ENCODE measurements at regions not wholly inside any gene's neighbourhood (a gene's known extent, or its start where the extent isn't known, plus 50 kb on each side); places are given as distances from the start of the nearest gene placed in this dataset.

- no peak for TF ChIP-seq CTCF (conservative IDR thresholded peaks at IDR 0.05; ENCODE audit: low read depth in 2 of 2)
- TF ChIP-seq REST (IDR thresholded peaks at IDR 0.05; ENCODE audit: unreplicated experiment) = no peak
Observed at GRCh38 chr2:239465017-239466001, 64.5 kb upstream of the HDAC4 start.
